HK-2 (cell line): ENCODE measurements at regions not wholly inside any gene's neighbourhood (a gene's known extent, or its start where the extent isn't known, plus 50 kb on each side); places are given as distances from the start of the nearest gene placed in this dataset.
A peak's percentile ranks its signal among the peaks of the same experiment; 100 is the strongest.
"Not testable (repeated sequence)": the region's sequence is repeated elsewhere in the genome, so short reads cannot be mapped to it uniquely, and the experiment has no call there.

Experiments used
- DNase-seq: peaks from one replicate; pipeline ENCODE4 v3.0.0-alpha.2; 2018; ENCODE audit not compliant: unreplicated experiment

DNA sequence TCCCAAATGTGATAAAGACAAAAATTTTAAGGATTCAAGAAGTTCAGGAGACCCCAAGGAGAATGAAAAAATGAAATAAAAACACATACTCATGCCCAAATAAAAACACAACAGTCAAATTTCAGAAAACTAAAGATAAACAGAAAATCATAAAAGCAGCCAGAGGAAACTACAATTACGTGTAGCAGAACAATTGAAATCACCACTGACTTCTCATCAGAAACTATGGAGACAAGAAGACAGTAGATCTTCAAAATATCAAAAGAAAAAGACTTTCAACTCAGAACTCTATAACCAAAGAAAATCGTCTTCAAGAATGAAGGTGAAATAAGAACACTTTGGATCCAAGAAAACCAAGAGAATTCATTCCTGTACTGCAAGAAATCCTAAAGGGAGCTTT lies 54.9 kb downstream of the DIO3 start:
- no peak for DNase-seq

DNA sequence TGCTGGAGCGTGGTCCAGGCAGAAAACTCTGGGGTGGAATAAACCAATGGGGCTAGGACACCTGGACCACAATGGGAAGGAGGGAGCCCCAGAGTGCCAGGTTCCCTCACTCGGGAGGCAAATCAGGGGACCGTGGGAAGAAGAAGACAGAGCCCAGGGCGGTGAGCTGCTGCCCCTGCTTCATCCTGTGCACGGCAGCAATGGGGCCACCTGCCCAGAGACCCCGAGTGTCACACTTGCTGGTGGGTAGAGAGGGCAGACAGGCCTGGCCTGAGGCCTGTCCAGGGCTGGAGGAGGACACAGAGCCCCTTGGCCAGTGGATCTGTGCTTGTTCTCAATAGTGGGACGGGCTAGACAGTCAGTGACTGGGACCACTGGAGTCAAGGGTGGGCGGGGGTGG lies 58.2 kb downstream of the DIO3 start:
- no peak for DNase-seq

DNA sequence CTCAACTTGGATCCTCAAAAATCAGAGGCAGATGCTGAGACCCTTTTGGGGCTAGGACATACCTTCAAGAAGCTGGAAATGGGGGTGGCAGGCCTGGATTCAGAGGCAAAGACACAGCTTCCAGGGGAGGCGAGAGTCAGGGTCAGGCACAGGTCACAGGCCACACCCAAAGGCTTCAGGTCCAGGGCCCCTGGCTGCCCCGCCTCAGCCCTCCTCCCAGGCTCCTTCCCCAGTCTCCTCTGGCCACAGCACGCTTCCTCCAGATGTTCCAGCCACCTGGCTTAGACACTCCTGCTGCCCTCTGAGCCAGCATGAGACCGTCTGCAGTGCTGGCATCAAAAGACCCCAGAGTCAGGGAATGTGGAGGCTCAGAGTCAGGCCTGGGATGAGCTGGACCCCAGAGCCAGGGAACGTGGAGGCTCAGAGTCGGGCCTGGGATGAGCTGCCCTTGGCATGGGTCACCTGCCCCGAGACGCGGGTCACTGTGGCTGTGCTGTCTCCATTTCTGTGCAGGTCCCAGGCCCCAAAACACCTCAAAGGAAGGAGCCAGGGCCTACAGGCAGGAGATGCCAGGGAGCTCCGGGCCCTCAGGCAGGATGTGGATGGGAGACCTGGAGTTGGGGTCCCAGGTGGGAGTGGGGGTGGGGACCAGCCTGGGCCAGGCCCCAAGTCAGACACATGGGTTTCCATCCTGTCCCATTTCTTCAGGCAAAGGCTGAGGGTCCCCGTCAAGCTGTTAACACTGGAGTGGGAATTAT lies 58.9 kb downstream of the DIO3 start:
- DNase-seq: no peak

DNA sequence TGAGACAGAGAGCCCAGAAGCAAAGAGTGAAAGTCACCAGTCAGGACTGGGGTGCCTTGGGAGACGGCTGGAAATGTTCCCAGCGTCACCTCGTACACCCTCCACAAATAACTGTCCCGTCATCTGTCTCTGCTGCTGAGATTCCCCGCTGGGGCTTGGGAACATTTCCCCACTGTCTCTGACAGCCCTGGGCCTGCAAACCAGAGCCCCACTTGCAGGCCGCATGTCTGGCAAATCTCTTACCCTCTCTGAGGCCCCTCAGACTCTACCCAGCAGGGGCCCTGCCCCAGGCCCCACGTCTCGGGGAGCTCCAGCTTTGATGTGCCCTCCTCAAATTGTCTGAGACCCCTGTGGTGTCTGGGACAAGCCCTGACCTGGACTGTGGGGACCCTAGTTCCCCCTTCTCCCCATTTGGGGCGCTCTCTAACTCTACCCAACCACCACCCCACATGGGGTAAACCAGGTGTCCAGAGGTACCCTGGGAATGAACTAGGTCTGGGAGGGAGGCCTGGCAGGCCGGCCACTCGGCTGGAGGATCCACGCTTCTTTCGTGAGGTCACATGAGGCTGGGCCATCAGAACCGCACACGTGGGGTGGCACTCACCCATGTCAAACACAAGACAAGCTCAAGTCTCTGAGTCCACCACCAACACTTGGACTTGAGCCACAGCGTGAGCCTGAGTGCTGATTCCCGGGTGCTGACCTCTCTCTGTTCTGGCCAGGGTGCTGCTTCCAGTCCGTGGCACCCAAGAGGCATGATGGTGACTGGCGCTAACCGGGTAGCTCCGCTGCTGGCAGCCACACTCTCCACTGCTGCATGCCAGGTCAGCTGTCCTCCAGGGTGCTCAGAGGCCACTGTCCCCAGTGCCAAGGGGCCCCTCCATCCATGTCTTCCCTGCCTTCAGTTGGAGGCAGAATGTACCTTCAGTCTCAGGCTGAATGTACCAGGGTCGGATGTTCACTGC lies 59.8 kb downstream of the DIO3 start:
- DNase-seq: no peak

DNA sequence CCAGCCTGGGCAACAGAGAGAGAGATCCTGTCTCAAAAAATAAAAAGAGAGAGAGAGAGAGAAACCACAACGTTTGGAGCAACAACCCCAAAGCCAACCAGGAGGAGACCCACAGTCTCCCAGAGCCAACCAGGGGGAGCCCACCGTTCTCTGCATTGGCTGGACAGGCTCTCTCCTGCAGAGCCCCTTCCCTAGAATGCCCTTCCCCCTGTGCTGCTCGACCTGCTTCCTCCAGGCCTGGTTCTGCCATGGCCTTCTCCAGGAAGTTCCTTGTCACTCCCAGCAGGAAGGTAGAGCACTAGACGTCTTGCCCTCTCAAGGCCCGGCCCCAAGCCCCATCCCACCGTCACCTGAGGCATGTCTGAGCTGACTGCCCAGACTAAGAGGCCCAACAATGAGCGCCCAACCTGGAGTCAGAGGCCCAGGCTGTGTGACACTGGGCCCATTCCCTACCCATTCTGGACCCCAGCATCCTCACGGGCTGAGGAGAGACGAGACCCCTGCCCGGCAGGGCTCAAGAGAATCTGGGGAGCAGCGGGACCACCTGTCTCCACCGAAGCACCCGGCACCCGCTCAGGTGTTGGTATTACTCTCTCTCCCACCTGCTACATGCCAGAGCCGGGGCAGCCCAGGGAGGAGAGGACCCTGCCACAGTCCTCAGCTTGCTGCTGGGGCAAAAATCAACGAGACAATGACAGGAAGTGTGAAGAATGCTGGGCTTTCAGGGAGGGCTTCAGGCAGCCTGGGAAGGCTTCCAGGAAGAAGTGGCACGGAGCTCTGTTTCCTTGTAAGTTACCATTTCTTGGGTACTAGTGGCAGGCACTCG lies 61.2 kb downstream of the DIO3 start:
- DNase-seq: no peak

DNA sequence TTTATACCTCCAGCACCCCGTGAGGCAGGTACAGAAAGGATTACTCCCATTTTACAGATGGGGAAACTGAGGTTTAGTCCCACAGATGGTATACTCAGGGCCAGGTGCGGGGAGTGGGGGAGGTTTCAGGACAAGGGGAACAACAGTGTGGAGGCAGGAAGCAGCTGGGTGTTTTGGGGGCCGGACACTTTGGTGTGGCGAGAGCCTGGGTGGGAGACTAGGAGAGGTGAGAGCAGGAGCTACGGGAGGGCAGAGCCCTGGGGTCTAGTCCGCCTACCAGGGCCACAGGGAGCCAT lies 61.7 kb downstream of the DIO3 start:
- DNase-seq: no peak

DNA sequence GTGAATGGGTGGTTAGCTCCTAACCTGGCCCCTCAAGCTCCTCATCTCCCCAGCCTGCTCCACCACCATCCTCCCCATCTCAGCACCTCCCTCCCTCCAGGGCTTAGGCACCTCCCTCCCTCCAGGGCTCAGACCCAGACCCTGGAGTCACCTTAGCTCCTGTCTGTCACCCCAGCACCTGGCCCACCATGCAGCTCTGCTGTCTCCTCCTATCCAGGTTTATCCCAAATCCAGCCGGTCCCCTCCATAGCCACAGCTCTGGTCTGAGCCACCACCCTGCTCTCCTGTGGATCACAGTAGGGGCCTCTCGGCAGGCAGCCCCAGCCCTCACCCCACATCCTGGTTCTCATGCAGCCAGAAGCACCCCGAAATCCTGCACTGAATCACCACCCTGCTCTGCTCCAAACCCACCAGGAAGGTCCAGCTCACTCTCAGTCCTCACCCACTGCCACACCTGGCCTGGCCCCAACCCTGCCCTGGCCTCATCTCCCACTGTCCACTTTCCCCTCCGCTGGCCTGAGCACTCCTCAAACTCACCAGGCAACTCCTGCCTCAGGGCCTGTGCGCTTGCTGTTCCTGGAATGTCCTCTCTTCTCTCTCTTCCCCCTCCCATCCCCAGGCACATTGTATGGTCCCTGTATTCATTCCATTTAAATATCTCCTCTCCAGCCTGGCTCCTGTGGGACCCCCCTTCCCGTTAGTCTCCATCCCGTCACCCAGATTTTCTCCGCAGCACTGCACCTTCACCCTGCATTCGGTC lies 62.6 kb downstream of the DIO3 start:
- no peak for DNase-seq

DNA sequence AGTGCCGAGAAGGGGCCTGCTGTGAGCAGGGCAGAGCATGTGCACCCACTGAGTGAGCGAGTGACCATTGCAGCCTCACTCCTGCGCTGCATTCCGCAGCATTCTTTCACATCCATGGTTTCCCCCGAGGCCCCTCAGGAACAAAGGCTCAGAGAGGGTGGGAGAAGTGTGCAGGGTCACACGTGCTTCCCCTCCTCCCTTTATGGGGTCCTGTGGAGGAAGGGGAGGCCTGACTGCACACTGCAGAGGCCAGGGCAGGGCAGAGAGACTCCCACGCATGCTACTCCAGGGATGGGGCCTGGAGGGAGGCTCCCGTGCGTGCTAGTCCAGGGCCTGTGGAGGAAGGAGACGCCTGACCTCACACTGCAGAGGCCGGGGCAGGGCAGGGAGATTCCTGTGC lies 63.2 kb downstream of the DIO3 start:
- no peak for DNase-seq

DNA sequence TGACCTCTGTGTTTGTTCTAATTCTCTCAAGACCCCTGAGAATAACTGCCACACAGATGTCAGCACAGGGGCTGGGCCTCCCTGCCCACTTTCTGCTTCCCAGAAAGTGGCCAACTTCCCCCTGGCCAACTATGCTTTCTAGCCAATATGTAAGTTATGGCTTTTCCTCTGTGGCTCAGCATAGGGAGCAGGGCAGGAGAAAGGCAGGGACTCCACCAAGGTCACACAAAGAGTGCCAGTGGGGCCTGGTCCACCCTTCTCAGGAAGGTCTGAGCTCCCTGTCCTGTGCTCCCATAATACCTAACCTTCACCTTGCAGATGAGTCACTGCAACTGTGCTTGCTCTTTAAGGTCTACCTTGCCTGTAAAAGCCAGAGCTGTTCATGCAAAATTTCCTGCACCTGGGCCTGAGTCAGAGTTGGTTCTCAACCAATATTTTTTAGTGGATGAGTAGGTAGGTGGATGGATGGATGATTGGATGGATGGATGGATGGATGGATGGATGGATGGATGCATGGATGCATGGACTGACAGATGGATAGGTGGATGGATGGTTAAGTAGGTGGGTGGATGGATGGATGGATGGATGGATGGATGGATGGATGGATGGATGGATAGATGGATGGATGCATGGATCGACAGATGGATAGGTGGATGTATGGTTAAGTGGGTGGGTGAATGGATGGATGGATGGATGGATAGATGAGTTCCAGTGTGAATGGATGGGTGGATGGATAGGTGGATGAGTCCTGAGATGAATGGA lies 64.2 kb downstream of the DIO3 start:
- DNase-seq: no peak

DNA sequence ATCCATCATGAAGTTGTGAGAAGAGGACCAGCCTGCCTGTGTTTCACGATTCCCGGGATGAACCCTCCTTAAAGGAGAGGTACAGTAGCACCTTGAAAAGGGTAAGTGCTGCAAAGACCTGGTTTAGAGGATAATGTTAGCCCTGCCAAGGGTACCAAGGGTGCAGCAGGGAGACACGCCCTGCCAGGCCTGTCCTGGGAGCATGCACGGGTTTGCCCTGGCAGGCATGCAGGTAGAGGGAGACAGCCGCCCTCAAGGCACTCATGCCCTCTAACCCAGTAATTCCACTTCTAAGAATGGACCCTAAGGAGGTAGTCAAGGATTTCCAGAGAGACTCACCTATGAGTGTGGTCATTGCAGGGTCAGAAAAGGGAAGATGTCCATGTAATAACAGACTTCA lies 65.0 kb downstream of the DIO3 start:
- no peak for DNase-seq

DNA sequence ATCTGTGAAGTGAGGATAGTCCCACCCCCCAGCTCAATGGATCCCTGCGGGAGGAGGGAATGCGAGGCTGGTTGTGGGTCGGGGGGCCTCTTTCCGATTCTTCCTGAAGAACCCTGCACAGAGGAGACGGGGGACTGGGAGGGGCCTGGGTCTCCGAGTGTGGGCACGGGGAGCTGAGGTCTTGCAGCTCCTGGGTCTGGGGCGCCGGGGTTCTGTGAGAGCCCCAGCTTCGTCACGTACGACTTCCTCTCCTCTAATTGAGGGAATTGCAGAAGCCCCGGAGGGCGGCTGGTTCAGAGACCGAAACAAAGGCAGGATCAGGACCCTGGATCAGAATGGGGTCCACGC lies 66.6 kb downstream of the DIO3 start:
- DNase-seq: no peak

DNA sequence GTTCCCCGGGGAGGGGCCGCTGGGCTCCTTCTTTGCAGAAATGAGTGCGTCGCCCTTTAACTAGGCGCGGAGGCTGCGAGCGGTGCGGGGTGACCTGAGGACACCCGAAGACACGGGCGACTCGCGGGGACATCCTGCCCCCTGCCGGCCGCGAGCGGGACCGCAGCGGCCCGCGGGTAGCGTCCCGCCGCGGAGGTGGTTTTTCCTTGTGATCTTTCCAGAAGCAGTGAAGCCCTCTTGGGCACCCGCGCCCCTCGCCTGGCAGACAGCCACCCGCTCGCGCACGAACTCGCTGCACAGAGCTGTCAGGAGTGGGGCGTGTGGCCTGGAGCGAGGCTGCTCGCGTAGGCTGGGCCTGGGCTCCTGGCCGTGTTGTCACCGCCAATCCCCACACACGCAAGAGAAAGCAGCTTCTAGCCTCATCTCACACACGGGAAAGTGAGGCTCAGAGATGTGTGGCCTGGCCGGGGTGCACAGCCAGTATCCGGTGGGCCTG lies 67.2 kb downstream of the DIO3 start:
- DNase-seq: peak; percentile 74

DNA sequence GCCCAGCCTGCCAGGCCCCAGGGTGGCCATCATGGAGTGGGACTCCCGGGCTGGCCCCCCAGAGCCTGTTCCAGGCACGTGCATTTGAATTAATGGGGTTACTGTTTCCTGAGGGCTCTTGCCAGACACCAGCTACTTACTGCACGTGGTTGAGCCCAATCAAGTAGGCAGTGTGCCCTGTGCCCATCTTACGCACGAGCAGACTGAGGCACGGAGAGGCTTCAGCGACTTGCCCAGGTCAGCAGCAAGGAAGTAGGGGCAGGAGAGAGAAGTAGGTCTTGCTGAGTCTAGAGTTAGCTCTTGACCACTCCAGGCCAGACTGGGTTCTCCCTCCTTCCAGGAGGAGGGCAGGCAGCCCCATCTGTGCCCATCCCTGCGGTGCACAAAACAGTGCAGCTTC lies 67.7 kb downstream of the DIO3 start:
- no peak for DNase-seq

DNA sequence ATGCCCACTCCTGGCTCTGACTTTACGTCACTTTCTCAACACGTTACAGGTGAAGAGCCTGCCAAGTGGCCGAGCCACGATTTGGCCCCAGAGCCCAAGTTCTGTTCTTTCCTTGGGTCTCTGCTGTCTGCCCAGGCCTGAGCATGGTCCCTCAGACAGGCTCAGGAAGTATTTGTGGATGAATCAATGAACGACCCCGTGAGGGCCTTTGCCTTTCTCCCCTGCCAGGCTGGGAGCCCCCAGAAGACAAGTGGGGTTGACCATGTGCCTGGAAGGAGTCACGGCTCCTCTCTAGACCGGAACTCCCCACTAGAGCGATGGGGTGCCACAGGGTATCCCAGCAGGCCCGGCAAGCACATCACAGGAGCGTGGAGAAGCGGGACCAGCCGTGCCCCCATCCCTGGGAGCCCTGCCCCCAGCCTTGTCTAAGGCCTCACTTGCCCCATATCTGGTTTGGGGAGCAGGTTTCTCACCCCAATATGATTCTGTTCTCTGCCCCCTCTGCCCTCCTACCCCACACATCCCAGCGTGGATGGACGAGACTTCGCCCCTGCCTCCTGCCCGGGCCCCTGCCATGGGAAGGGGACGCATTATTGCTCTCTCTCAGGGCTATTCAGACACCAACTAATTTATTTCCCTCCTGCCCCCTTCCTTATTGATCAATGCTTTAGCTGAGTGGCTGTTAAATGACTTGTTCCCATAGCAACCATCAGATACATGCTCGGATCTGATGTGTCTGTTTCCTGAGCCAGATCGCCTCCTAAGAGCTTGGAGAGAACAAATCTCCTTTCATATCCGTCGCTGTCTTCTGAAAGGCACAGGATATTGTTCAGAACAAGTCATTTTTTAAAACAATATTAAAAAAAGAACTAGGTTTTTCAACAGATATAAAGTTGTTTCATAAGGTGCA lies 69.0 kb downstream of the DIO3 start:
- no peak for DNase-seq

DNA sequence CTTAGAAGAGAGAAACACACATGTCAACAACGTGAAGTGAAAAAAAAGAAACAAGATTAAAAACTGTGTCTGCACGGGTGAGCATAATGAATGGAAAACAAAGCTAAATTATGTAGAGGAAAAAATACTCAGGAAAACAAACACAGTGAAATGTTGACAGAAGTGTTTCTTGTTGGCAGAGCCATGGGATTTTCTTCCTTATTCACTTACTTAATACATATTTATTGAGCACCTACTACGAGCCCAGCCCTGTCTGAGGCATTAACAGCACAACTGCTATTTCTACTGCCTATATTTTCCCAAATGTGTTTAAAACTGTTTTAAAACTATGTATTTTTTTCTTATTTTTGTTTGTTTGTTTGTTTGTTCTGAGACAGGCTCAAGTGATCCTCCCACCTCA lies 69.9 kb downstream of the DIO3 start:
- DNase-seq: no peak

DNA sequence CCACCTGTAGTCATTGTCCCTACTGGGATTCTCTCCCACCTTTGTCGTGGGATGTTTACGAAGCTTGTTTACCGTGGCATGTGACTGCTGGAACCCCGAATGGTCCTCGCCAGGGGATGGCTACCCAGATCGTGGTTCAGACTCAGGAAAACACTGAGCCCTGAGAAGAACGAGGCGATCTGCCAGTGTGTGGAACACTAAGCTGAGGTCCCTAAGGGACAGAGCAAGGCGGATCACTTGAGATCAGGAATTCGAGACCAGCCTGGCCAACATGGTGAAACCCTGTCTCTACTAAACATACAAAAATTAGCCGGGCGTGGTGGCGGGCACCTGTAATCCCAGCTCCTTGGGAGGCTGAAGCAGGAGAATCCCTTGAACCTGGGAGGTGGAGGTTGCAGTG lies 70.7 kb downstream of the DIO3 start:
- DNase-seq: not testable (repeated sequence)

DNA sequence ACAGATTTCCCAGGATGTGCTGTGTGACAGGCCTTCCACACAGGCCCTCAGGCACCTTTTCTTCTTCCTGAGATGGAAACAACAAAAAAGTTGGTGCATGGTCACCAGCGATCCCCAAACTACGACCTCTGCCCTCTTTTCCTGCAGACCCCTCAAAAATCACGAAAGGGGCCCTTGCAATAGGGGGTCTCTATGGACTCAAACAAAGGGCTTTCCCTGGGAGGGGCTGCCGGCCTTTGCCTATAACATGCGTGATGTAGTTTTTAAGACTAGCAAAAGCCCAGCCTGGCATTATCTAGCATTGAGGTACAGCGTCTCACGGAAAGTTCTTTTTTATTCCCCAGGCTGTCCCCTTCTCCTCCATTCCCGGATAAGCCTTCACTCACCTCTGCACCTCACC lies 71.2 kb downstream of the DIO3 start:
- DNase-seq: no peak

DNA sequence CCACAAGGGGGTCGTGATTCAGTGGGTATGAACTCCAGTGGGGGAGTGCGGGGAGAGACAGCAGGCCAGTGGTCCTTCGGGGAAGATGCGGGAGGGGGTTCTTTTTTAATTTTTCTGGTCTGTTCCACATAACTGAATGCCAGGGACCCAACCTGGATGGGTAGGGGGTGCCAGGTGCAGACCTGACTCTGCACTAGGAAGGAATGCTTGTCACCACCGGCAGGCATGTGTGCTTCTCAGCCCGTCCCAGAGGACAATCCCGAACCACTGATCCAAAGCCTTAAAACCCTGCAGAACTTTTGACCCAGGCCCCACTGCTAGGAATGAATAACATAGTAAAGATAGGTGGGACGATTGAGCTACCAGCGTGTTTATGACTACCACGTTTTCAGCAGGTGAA lies 72.0 kb downstream of the DIO3 start:
- DNase-seq: no peak

DNA sequence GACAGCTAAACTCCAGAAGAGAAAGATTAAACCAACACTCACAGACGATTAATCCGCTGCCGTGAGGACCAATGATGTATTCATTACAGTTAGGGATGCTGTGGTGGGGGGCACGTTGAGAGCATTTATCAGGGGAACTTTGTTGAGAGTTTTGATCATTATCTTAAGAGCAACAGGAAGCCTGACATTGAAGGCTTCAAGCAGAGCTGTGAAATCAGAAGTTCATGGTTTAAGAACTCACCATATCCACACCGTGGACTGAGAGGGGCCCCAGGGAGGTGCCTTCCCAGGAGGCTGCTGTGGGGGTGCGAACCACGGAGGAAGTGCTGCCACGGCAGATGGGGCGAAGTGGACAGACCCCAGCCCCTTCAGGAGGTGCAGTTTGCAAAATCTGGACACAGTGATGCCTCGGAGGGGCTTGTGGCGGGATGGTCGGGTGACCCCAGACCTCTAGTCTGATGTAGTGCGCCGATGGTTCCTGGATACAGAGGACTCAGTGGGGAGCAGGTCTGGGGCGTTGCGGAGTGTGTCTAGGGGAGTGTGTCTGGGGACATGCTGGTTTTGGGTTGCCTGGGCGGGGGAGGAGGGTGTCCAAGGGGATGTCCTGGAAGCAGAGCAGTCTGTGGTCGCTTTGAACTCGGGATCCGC lies 73.0 kb downstream of the DIO3 start:
- DNase-seq: no peak
